ENCODE measurements at regions not wholly inside any gene's neighbourhood (a gene's known extent, or its start where the extent isn't known, plus 50 kb on each side); places are given as distances from the start of the nearest gene placed in this dataset.

- Mint-ChIP-seq H3K9me3 (peaks cover 3% of the 10 kb centered on the region), H3K4me1 (no peaks in the 10 kb centered on the region), H3K36me3 (no peaks in the 10 kb centered on the region), H3K27me3 (ENCODE audit: insufficient read depth, low read depth) (no peaks in the 10 kb centered on the region), H3K4me3 (no peak overlapping the region), H3K27ac (no peak overlapping the region)
- no peaks in the 10 kb centered on the region for H3K27me3 ChIP-seq
- no peaks in the 10 kb centered on the region for H4K20me1 ChIP-seq (ENCODE audit: low read depth)
- H3K4me3 ChIP-seq = no peak overlapping the region
- H3K9me3 ChIP-seq (ENCODE audit: low read depth) = no peaks in the 10 kb centered on the region
- no peak overlapping the region for H3K27ac ChIP-seq
- no peak overlapping the region for H3K4me2 ChIP-seq
- TF ChIP-seq EZH2 (IDR thresholded peaks at IDR 0.05) (no peak), EZH2phosphoT487 (IDR thresholded peaks at IDR 0.05) (no peak), CTCF (IDR thresholded peaks at IDR 0.05) (no peak)
- no peak for DNase-seq (ENCODE audit: low spot score)
- H3K4me1 ChIP-seq = no peaks in the 10 kb centered on the region
- H2AFZ ChIP-seq (replicated peaks) = no peak overlapping the region
- no peaks in the 10 kb centered on the region for H3K36me3 ChIP-seq
- H3K9ac ChIP-seq = no peak overlapping the region
- H3K79me2 ChIP-seq (ENCODE audit: low read depth) = no peaks in the 10 kb centered on the region
- H3F3A ChIP-seq (ENCODE audit: low read depth) = no peaks in the 10 kb centered on the region
Measured at GRCh38 chr11:81359476-81359875, 1374.2 kb downstream of the FAM181B start.

- H3K27ac ChIP-seq = no peak overlapping the region
- no peaks in the 10 kb centered on the region for H3K79me2 ChIP-seq (ENCODE audit: low read depth)
- no peaks in the 10 kb centered on the region for H3K36me3 Mint-ChIP-seq
- H3K27me3 ChIP-seq = no peaks in the 10 kb centered on the region
- H3K9ac ChIP-seq = no peak overlapping the region
- no peak overlapping the region for H3K4me3 ChIP-seq
- no peak for DNase-seq (ENCODE audit: low spot score)
- no peaks in the 10 kb centered on the region for H4K20me1 ChIP-seq (ENCODE audit: low read depth)
- H3K4me3 Mint-ChIP-seq = no peak overlapping the region
- peaks cover 12% of the 10 kb centered on the region for H3K4me1 ChIP-seq
- peaks cover 17% of the 10 kb centered on the region for H3K4me1 Mint-ChIP-seq
- H3K9me3 ChIP-seq (ENCODE audit: low read depth) = no peaks in the 10 kb centered on the region
- no peaks in the 10 kb centered on the region for H3K9me3 Mint-ChIP-seq
- H2AFZ ChIP-seq (replicated peaks) = no peak overlapping the region
- no peak for TF ChIP-seq EZH2 (IDR thresholded peaks at IDR 0.05)
- no peak for TF ChIP-seq EZH2phosphoT487 (IDR thresholded peaks at IDR 0.05)
- no peak for TF ChIP-seq CTCF (IDR thresholded peaks at IDR 0.05)
- no peak overlapping the region for H3K4me2 ChIP-seq
- H3F3A ChIP-seq (ENCODE audit: low read depth) = no peaks in the 10 kb centered on the region
- H3K36me3 ChIP-seq = no peaks in the 10 kb centered on the region
- peaks cover 3% of the 10 kb centered on the region for H3K27me3 Mint-ChIP-seq (ENCODE audit: insufficient read depth, low read depth)
- H3K27ac Mint-ChIP-seq = no peak overlapping the region
Measured at GRCh38 chr11:81345609-81346008, 1388.1 kb downstream of the FAM181B start.

GRCh38 chr11:81342966-81343365 lies 1390.7 kb downstream of the FAM181B start:
- Mint-ChIP-seq H3K27ac (peak overlapping the region; percentile 91), H3K4me1 (peaks cover 17% of the 10 kb centered on the region), H3K36me3 (no peaks in the 10 kb centered on the region), H3K4me3 (no peak overlapping the region), H3K27me3 (ENCODE audit: insufficient read depth, low read depth) (peaks cover 2% of the 10 kb centered on the region), H3K9me3 (no peaks in the 10 kb centered on the region)
- Histone ChIP-seq H3K27me3 (no peaks in the 10 kb centered on the region), H3K4me2 (peak overlapping the region; percentile 21), H4K20me1 (ENCODE audit: low read depth) (no peaks in the 10 kb centered on the region), H3K4me3 (no peak overlapping the region), H3K9ac (no peak overlapping the region), H3K9me3 (ENCODE audit: low read depth) (no peaks in the 10 kb centered on the region), H3F3A (ENCODE audit: low read depth) (no peaks in the 10 kb centered on the region), H2AFZ (replicated peaks) (no peak overlapping the region), H3K36me3 (no peaks in the 10 kb centered on the region), H3K4me1 (peaks cover 12% of the 10 kb centered on the region), H3K79me2 (ENCODE audit: low read depth) (no peaks in the 10 kb centered on the region), H3K27ac (peak overlapping the region; percentile 35)
- DNase-seq (ENCODE audit: low spot score) = peak; percentile 2
- TF ChIP-seq EZH2 (IDR thresholded peaks at IDR 0.05) (no peak), EZH2phosphoT487 (IDR thresholded peaks at IDR 0.05) (no peak), CTCF (IDR thresholded peaks at IDR 0.05) (no peak)

Data from neural progenitor cell (in vitro differentiated cells).